GM12878 (cell line): ENCODE measurements at regions not wholly inside any gene's neighbourhood (a gene's known extent, or its start where the extent isn't known, plus 50 kb on each side); places are given as distances from the start of the nearest gene placed in this dataset.
A peak's percentile ranks its signal among the peaks of the same experiment; 100 is the strongest.

Experiments used
- CHD2 ChIP-seq: IDR thresholded peaks from 2 replicates; pipeline ENCODE4 v1.6.1; 2011; ENCODE audit warnings: low read depth, low read length, improper control_type of control experiment, borderline replicate concordance
- NFXL1 ChIP-seq: fragments of 450-650 bp; IDR thresholded peaks from 2 replicates; pipeline ENCODE4 v1.6.1; 2017; ENCODE audit warnings: antibody characterized with exemption, mild to moderate bottlenecking, borderline replicate concordance
- NR2C1 ChIP-seq: fragments of 450-650 bp; IDR thresholded peaks from 2 replicates; pipeline ENCODE4 v1.6.1; 2017; ENCODE audit warnings: antibody characterized with exemption, mild to moderate bottlenecking, moderate library complexity
- POLR2A ChIP-seq: IDR thresholded peaks from 2 replicates; pipeline ENCODE4 v1.6.1; 2011; ENCODE audit warnings: low read depth, mild to moderate bottlenecking, low read length
- RBBP5 ChIP-seq: fragments of 200-600 bp; sonication (generic); conservative IDR thresholded peaks from 2 replicates; pipeline ENCODE4 v1.6.1; 2016
- TBL1XR1 ChIP-seq: IDR thresholded peaks from 2 replicates; pipeline ENCODE4 v1.6.1; 2012; ENCODE audit warnings: low read depth, low read length, improper control_type of control experiment
- ZNF24 ChIP-seq: fragments of 450-650 bp; IDR thresholded peaks from 2 replicates; pipeline ENCODE4 v1.6.1; 2017; ENCODE audit warnings: antibody characterized with exemption, mild to moderate bottlenecking
- TF ChIP-seq, protein P1 (sequence below), 3 experiments: IDR thresholded peaks in 2 of 3; conservative IDR thresholded peaks in 1 of 3; 2 replicates each; pipeline ENCODE4 v1.5.1; 2011; ENCODE audit warnings: low read depth in 3 of 3, low read length in 3 of 3, mild to moderate bottlenecking in 3 of 3, control low read depth in 2 of 3, moderate library complexity in 2 of 3, inconsistent platforms in 1 of 3, mixed read lengths in 1 of 3; ENCODE audit not compliant: control insufficient read depth in 2 of 3, insufficient read depth in 1 of 3; ENCODE audit errors: extremely low read depth in 1 of 3
- TF ChIP-seq, protein P2 (sequence below): fragments of 450-650 bp; IDR thresholded peaks from 2 replicates; pipeline ENCODE4 v1.6.1; 2017; ENCODE audit warnings: low read depth, mild to moderate bottlenecking, moderate library complexity
- TF ChIP-seq, protein P3 (sequence below): IDR thresholded peaks from 2 replicates; pipeline ENCODE4 v1.6.1; 2011; ENCODE audit warnings: borderline replicate concordance, low read depth, mild to moderate bottlenecking, moderate library complexity, low read length; ENCODE audit not compliant: insufficient read depth, poor library complexity, severe bottlenecking
- TF ChIP-seq, protein P4 (sequence below): IDR thresholded peaks from 2 replicates; pipeline ENCODE4 v1.6.1; 2012; ENCODE audit warnings: low read depth, low read length, improper control_type of control experiment
- TF ChIP-seq, protein P5 (sequence below): fragments of 450-650 bp; formaldehyde crosslinking; IDR thresholded peaks from 2 replicates; pipeline ENCODE4 v1.4.0; 2020; ENCODE audit warnings: mild to moderate bottlenecking, moderate library complexity
- TF ChIP-seq, protein P6 (sequence below): fragments of 450-650 bp; conservative IDR thresholded peaks from 2 replicates; pipeline ENCODE4 v1.6.1; 2017; ENCODE audit warnings: mild to moderate bottlenecking, moderate library complexity
- TF ChIP-seq, protein P7 (sequence below): fragments of 450-650 bp; formaldehyde crosslinking; IDR thresholded peaks from 2 replicates; pipeline ENCODE4 v1.5.0; 2022; ENCODE audit warnings: mild to moderate bottlenecking, missing genetic modification characterization

DNA sequence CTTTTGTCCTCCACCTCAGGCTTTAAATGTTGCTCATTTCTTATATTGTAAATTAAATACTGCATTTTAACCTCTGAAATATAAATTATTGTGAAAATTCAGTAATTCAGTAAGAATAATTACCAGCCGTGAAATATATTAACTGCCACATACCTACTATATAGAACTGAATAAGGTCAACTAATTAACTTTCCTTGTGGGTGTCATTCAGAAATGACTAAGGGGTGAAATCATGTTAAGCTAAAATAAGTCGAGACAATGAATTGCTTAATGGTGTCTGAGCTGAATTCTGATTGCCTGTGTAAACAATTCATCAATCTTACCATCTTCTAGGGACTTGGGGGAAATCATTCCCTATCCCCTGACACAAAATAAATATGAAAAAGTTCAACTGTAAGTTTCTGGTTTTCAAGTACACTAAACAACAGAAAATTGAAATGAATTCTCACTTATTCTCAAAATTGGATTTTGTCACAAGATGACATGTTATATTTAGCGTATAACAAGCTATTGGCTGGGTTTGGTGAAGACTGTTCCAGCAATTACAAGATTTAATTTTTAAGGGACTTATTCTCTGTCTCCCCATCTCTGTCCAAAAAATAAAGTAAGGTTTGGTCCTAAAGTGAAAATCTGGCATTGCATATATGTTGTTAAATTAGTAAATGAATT lies 255.1 kb downstream of the METTL4 start (continued):
- TF ChIP-seq, protein P1, sequence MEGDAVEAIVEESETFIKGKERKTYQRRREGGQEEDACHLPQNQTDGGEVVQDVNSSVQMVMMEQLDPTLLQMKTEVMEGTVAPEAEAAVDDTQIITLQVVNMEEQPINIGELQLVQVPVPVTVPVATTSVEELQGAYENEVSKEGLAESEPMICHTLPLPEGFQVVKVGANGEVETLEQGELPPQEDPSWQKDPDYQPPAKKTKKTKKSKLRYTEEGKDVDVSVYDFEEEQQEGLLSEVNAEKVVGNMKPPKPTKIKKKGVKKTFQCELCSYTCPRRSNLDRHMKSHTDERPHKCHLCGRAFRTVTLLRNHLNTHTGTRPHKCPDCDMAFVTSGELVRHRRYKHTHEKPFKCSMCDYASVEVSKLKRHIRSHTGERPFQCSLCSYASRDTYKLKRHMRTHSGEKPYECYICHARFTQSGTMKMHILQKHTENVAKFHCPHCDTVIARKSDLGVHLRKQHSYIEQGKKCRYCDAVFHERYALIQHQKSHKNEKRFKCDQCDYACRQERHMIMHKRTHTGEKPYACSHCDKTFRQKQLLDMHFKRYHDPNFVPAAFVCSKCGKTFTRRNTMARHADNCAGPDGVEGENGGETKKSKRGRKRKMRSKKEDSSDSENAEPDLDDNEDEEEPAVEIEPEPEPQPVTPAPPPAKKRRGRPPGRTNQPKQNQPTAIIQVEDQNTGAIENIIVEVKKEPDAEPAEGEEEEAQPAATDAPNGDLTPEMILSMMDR (IDR thresholded peaks at IDR 0.05 in 2 of 3, conservative IDR thresholded peaks at IDR 0.05 in 1 of 3; ENCODE audit: control insufficient read depth in 2 of 3, extremely low read depth in 1 of 3, insufficient read depth in 1 of 3, low read depth in 3 of 3, low read length in 3 of 3), result no peak
- TF ChIP-seq, protein P2, sequence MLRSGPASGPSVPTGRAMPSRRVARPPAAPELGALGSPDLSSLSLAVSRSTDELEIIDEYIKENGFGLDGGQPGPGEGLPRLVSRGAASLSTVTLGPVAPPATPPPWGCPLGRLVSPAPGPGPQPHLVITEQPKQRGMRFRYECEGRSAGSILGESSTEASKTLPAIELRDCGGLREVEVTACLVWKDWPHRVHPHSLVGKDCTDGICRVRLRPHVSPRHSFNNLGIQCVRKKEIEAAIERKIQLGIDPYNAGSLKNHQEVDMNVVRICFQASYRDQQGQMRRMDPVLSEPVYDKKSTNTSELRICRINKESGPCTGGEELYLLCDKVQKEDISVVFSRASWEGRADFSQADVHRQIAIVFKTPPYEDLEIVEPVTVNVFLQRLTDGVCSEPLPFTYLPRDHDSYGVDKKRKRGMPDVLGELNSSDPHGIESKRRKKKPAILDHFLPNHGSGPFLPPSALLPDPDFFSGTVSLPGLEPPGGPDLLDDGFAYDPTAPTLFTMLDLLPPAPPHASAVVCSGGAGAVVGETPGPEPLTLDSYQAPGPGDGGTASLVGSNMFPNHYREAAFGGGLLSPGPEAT, result peak; percentile 28; the same call in 1 of the 2 replicates
- TF ChIP-seq, protein P3, sequence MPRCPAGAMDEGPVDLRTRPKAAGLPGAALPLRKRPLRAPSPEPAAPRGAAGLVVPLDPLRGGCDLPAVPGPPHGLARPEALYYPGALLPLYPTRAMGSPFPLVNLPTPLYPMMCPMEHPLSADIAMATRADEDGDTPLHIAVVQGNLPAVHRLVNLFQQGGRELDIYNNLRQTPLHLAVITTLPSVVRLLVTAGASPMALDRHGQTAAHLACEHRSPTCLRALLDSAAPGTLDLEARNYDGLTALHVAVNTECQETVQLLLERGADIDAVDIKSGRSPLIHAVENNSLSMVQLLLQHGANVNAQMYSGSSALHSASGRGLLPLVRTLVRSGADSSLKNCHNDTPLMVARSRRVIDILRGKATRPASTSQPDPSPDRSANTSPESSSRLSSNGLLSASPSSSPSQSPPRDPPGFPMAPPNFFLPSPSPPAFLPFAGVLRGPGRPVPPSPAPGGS, result no peak
- TF ChIP-seq, protein P4, sequence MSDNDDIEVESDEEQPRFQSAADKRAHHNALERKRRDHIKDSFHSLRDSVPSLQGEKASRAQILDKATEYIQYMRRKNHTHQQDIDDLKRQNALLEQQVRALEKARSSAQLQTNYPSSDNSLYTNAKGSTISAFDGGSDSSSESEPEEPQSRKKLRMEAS, result no peak
- TF ChIP-seq, protein P5, sequence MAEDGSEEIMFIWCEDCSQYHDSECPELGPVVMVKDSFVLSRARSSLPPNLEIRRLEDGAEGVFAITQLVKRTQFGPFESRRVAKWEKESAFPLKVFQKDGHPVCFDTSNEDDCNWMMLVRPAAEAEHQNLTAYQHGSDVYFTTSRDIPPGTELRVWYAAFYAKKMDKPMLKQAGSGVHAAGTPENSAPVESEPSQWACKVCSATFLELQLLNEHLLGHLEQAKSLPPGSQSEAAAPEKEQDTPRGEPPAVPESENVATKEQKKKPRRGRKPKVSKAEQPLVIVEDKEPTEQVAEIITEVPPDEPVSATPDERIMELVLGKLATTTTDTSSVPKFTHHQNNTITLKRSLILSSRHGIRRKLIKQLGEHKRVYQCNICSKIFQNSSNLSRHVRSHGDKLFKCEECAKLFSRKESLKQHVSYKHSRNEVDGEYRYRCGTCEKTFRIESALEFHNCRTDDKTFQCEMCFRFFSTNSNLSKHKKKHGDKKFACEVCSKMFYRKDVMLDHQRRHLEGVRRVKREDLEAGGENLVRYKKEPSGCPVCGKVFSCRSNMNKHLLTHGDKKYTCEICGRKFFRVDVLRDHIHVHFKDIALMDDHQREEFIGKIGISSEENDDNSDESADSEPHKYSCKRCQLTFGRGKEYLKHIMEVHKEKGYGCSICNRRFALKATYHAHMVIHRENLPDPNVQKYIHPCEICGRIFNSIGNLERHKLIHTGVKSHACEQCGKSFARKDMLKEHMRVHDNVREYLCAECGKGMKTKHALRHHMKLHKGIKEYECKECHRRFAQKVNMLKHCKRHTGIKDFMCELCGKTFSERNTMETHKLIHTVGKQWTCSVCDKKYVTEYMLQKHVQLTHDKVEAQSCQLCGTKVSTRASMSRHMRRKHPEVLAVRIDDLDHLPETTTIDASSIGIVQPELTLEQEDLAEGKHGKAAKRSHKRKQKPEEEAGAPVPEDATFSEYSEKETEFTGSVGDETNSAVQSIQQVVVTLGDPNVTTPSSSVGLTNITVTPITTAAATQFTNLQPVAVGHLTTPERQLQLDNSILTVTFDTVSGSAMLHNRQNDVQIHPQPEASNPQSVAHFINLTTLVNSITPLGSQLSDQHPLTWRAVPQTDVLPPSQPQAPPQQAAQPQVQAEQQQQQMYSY (CRISPR knock-in tag), result no peak
- TF ChIP-seq, protein P6, sequence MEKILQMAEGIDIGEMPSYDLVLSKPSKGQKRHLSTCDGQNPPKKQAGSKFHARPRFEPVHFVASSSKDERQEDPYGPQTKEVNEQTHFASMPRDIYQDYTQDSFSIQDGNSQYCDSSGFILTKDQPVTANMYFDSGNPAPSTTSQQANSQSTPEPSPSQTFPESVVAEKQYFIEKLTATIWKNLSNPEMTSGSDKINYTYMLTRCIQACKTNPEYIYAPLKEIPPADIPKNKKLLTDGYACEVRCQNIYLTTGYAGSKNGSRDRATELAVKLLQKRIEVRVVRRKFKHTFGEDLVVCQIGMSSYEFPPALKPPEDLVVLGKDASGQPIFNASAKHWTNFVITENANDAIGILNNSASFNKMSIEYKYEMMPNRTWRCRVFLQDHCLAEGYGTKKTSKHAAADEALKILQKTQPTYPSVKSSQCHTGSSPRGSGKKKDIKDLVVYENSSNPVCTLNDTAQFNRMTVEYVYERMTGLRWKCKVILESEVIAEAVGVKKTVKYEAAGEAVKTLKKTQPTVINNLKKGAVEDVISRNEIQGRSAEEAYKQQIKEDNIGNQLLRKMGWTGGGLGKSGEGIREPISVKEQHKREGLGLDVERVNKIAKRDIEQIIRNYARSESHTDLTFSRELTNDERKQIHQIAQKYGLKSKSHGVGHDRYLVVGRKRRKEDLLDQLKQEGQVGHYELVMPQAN, result no peak
- TF ChIP-seq NR2C1 (no peak), POLR2A (no peak), CHD2 (no peak), NFXL1 (no peak), ZNF24 (no peak), RBBP5 (no peak), TBL1XR1 (no peak)
- TF ChIP-seq, protein P7, sequence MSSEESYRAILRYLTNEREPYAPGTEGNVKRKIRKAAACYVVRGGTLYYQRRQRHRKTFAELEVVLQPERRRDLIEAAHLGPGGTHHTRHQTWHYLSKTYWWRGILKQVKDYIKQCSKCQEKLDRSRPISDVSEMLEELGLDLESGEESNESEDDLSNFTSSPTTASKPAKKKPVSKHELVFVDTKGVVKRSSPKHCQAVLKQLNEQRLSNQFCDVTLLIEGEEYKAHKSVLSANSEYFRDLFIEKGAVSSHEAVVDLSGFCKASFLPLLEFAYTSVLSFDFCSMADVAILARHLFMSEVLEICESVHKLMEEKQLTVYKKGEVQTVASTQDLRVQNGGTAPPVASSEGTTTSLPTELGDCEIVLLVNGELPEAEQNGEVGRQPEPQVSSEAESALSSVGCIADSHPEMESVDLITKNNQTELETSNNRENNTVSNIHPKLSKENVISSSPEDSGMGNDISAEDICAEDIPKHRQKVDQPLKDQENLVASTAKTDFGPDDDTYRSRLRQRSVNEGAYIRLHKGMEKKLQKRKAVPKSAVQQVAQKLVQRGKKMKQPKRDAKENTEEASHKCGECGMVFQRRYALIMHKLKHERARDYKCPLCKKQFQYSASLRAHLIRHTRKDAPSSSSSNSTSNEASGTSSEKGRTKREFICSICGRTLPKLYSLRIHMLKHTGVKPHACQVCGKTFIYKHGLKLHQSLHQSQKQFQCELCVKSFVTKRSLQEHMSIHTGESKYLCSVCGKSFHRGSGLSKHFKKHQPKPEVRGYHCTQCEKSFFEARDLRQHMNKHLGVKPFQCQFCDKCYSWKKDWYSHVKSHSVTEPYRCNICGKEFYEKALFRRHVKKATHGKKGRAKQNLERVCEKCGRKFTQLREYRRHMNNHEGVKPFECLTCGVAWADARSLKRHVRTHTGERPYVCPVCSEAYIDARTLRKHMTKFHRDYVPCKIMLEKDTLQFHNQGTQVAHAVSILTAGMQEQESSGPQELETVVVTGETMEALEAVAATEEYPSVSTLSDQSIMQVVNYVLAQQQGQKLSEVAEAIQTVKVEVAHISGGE, result no peak
